HFF-Myc (cell line): ENCODE measurements at regions not wholly inside any gene's neighbourhood (a gene's known extent, or its start where the extent isn't known, plus 50 kb on each side); places are given as distances from the start of the nearest gene placed in this dataset.

Experiments used
- DNase-seq: peaks from one replicate; pipeline ENCODE4 v3.0.0-alpha.2; 2011; ENCODE audit warnings: low read depth; ENCODE audit errors: extremely low read depth
- H3K4me3 ChIP-seq: replicated peaks from 2 replicates; pipeline ENCODE4 v1.5.1; 2011; ENCODE audit warnings: low read depth, mild to moderate bottlenecking, control low read depth, low read length
- TF ChIP-seq, protein P1 (sequence below): IDR thresholded peaks from 2 replicates; pipeline ENCODE4 v1.5.1; 2012; ENCODE audit warnings: mild to moderate bottlenecking, low read depth, low read length, control low read depth; ENCODE audit errors: missing control alignments

- H3K4me3 ChIP-seq, result no peak overlapping the region
- TF ChIP-seq, protein P1, sequence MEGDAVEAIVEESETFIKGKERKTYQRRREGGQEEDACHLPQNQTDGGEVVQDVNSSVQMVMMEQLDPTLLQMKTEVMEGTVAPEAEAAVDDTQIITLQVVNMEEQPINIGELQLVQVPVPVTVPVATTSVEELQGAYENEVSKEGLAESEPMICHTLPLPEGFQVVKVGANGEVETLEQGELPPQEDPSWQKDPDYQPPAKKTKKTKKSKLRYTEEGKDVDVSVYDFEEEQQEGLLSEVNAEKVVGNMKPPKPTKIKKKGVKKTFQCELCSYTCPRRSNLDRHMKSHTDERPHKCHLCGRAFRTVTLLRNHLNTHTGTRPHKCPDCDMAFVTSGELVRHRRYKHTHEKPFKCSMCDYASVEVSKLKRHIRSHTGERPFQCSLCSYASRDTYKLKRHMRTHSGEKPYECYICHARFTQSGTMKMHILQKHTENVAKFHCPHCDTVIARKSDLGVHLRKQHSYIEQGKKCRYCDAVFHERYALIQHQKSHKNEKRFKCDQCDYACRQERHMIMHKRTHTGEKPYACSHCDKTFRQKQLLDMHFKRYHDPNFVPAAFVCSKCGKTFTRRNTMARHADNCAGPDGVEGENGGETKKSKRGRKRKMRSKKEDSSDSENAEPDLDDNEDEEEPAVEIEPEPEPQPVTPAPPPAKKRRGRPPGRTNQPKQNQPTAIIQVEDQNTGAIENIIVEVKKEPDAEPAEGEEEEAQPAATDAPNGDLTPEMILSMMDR, result no peak
- DNase-seq, result no peak
Observed at GRCh38 chr14:27242874-27243273, 645.0 kb upstream of the NOVA1 start.

- TF ChIP-seq, protein P1, result no peak
- H3K4me3 ChIP-seq, result no peak overlapping the region
- DNase-seq, result no peak
Observed at GRCh38 chr14:27243365-27243764, 645.5 kb upstream of the NOVA1 start.

- no peak overlapping the region for H3K4me3 ChIP-seq
- no peak for DNase-seq
- TF ChIP-seq, protein P1, result no peak
Observed at GRCh38 chr14:27245947-27246346, 648.1 kb upstream of the NOVA1 start.

DNA sequence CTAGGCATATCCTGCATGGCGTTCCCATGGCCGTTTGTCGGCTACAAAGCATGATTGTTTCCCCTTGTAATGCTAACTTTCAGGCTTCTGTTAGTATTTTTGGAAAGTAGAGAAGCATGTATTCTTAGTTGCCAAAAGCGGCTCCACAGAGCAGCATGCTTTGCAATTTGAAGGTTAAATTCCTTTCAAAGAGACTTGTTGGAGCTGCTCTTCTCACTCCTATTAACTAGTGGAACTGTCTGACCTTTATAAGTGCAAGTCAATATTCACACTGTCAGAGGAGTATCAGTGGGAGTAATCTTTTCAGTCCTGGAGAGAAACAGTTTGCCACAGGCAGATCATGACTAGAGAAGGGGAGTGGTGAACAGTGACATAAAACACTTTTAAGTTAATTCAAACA lies 656.1 kb upstream of the NOVA1 start:
- TF ChIP-seq, protein P1, result no peak
- no peak overlapping the region for H3K4me3 ChIP-seq
- DNase-seq, result no peak

- H3K4me3 ChIP-seq, result no peak overlapping the region
- TF ChIP-seq, protein P1, result no peak
- no peak for DNase-seq
Observed at GRCh38 chr14:27256805-27257204, 659.0 kb upstream of the NOVA1 start.

GRCh38 chr14:27267876-27268275 lies 670.0 kb upstream of the NOVA1 start:
- no peak overlapping the region for H3K4me3 ChIP-seq
- TF ChIP-seq, protein P1, result no peak

GRCh38 chr14:27270716-27271115 lies 672.9 kb upstream of the NOVA1 start:
- H3K4me3 ChIP-seq, result no peak overlapping the region
- TF ChIP-seq, protein P1, result no peak
- no peak for DNase-seq

More at GRCh38 chr14:27267876-27268275, 670.0 kb upstream of the NOVA1 start:
- DNase-seq, result no peak
